GM12865 (cell line): ENCODE measurements at regions not wholly inside any gene's neighbourhood (a gene's known extent, or its start where the extent isn't known, plus 50 kb on each side); places are given as distances from the start of the nearest gene placed in this dataset.
A peak's percentile ranks its signal among the peaks of the same experiment; 100 is the strongest.

ENCODE experiments used
- DNase-seq: peaks from one replicate; pipeline ENCODE4 v3.0.0; 2010; ENCODE audit warnings: low read depth
- H3K4me3 ChIP-seq: 2 replicates; pipeline ENCODE4 v1.5.1; 2011; ENCODE audit warnings: mild to moderate bottlenecking, low read depth, low read length, control low read depth
- TF ChIP-seq, protein P1 (sequence below): IDR thresholded peaks from 2 replicates; pipeline ENCODE4 v1.5.1; 2011; ENCODE audit warnings: low read length, control low read depth, low read depth, inconsistent platforms; ENCODE audit not compliant: insufficient read depth; ENCODE audit errors: missing control alignments

DNA sequence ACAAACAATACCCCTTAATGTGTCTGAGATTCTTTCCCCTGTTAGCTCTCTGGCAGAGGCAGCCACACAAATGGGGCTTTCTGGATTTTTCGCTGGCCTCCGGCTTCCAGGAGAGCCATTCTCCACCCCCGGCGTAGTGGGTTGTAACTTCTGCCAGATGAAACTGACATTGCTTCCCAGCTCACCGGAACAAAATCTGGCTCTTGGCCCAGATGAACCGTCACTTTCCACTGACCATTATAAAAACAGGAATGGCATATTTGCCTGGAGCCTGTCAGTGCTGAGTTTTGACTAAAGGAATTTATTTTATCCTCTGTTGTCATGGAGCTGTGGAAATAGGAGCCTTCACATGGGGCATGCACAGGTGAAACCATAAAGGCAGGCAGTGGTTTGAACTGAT lies 120.6 kb upstream of the GPR12 start:
- no peak overlapping the region for H3K4me3 ChIP-seq
- TF ChIP-seq, protein P1, sequence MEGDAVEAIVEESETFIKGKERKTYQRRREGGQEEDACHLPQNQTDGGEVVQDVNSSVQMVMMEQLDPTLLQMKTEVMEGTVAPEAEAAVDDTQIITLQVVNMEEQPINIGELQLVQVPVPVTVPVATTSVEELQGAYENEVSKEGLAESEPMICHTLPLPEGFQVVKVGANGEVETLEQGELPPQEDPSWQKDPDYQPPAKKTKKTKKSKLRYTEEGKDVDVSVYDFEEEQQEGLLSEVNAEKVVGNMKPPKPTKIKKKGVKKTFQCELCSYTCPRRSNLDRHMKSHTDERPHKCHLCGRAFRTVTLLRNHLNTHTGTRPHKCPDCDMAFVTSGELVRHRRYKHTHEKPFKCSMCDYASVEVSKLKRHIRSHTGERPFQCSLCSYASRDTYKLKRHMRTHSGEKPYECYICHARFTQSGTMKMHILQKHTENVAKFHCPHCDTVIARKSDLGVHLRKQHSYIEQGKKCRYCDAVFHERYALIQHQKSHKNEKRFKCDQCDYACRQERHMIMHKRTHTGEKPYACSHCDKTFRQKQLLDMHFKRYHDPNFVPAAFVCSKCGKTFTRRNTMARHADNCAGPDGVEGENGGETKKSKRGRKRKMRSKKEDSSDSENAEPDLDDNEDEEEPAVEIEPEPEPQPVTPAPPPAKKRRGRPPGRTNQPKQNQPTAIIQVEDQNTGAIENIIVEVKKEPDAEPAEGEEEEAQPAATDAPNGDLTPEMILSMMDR: no peak
- DNase-seq: no peak

DNA sequence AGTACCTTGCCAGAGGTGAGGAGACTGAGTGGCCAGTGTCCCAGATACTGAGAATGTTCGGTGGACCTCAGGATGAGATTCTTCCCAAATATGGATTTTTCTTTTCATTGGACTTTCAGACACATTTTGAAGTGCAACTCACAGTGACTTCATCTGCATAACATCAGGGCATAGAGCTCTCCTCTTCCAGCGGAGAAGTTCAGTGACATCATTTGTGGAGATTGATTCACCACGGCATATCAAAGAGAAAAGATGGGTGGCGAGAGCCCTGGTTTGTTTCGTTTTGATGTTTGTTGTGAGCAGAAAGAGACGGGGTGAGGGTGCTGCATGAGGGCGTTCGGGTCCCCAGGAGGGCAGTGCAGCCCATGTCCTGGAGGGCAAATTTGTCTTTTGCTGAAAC lies 120.1 kb upstream of the GPR12 start:
- no peak overlapping the region for H3K4me3 ChIP-seq
- no peak for DNase-seq

DNA sequence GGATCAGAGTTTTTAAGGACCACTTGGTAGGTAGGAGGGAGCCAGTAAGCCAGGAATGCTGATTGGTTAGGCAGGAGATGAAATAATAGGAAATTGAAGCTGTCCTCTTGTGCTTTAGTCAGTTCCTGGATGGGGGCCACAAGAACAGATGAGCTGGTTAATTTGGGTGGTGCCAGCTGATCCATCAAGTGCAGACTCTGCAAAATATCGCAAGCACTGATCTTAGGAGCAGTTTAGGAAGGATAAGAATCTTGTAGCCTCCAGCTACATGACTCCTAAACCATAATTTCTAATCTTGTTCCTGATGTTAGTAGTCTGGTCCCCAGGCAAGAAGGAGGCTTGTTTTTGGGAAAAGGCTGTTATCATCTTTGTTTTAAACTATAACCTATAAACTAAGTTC lies 117.9 kb upstream of the GPR12 start:
- H3K4me3 ChIP-seq: no peak overlapping the region
- no peak for DNase-seq
- TF ChIP-seq, protein P1: no peak

More for the DNA sequence above, 120.1 kb upstream of the GPR12 start:
- TF ChIP-seq, protein P1: no peak

DNA sequence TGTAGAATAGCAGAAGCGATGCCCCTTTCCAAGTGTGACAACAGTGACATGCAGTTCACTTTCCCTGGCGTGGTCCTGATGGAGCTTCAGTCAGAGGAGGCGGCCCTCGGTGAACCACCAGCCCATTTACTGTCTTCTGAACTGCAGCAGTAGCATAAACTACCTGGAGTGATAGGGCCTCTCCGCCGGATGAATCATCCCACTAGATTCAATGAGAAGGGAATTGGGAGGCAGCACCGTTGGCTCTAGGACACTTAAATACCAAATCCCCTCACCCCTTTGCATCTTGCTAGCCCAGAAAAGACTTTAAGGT lies 112.8 kb upstream of the GPR12 start:
- no peak for DNase-seq
- TF ChIP-seq, protein P1: no peak
- no peak overlapping the region for H3K4me3 ChIP-seq

DNA sequence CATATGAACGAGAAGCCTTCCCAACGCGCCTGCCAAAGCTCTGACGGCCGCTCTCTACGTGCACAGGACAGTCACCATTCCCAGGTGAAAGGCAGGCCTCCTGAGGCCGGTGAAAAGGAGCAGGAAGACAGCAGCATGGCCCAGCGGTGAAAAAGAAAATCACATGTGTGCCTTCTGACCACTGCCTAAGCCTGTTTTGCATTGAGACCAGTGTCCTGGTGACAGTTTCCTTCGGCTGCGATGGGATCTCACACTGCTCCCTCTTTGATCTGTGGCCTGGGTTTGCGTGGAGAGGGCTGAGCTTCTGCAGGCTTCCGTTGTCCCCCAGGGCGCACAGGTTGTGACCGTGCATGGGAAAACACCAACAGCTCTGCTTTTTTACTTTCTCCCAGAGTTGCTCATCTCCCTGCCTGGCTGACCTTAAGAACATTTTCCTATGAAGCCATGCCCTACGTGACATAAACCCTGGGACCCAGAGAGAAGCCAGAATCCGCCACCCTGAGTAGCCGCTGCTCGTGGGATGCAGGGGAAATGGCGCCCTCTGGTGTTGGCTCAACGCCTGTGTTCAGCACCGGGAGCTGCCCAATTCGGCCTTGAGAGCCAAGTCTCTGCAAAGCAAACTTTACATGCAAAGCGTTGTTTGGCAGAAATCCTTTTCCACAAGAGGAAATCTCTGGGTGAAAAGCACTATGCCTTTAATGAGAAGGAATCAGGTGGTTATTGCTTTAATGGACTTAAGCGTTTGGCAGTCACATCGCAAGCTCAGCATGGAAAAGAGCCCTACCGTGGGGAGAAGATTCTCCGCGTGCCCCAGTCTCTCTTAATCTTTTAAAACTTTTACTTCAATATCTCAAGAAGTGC lies 112.2 kb upstream of the GPR12 start:
- no peak overlapping the region for H3K4me3 ChIP-seq

DNA sequence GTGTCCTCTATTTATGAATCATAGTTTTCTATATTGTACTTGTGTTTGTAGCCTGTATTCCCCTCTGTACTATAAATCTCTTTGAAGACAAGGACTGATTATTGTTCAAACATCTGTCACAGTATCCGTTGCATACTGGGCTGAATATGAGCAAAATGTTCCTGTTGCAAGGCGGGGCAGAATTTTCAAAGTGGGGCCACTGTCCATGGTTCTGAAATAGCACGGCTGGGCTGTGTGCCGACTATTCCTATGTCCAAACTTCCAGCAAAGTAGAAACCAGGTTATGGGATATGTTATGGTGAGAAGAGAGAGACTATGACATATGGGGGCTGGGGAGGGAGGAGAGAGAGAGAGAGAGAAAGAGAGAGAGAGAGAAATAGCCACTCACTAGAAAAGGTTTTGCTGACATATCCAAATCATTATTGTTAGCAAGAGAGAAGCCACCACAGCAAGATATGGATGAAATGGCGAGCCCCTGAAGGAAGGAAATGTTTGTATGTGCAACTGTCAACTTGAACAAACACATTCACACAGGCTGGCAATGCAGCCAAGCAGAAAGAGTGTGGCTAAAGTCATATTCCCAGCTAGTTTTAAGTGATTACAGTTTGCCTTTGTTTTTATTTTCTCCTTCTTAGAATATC lies 107.0 kb upstream of the GPR12 start:
- TF ChIP-seq, protein P1: no peak
- H3K4me3 ChIP-seq: no peak overlapping the region
- peak; percentile 10 for DNase-seq

More for the DNA sequence above, 112.2 kb upstream of the GPR12 start:
- TF ChIP-seq, protein P1: peak; percentile 84
- DNase-seq: peak; percentile 68
